ENCODE measurements at regions not wholly inside any gene's neighbourhood (a gene's known extent, or its start where the extent isn't known, plus 50 kb on each side); places are given as distances from the start of the nearest gene placed in this dataset.
"Not testable (repeated sequence)": the region's sequence is repeated elsewhere in the genome, so short reads cannot be mapped to it uniquely, and the experiment has no call there.

DNA sequence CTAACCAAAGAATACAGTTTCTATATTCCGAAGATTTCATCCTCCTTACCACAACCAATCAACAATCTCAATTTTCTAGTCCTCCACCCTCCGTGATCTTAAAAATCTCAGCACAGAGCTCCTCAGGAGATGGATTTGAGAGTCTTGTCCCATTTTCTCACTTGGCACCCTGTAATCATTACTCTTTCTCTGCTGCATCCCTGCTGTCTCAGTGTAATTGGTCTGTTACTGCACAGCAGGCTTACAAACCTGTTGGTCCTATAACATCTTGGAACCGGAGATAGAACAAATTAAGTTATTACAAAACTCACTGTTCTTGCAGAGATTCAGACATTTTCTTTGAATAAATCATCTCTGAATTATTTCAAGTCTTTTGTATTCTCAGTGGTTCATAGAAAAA, 1227.2 kb downstream of the JRKL start:
- no peak for DNase-seq (ENCODE audit: low read depth in 2 of 3, low spot score in 2 of 3)

DNA sequence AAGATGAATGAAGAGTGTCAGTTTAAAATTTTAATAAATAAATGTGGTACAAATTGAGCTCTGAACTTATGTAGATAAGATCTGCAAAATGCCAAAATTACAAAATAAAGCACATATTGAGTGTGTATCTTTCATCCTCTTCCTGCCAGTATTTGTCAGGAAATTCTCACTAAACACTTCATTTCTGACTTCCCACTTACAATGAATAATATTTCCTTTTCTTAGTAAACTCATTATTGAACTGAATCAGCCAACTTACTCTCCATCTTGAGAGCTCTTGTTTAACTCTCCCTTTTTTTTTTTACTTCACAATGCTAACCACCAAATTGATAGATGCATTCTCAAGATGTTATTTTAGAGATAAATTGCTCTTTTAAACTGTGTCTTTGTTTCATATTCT, 1230.2 kb downstream of the JRKL start:
- no peak for DNase-seq (ENCODE audit: low read depth in 2 of 3, low spot score in 2 of 3)

GRCh38 chr11:97621282-97621681, 1231.5 kb downstream of the JRKL start:
- DNase-seq (ENCODE audit: low read depth in 2 of 3, low spot score in 2 of 3) = no peak

GRCh38 chr11:97622795-97623194, 1233.0 kb downstream of the JRKL start:
- no peak for DNase-seq (ENCODE audit: low read depth in 2 of 3, low spot score in 2 of 3)

- DNase-seq (ENCODE audit: low read depth in 2 of 3, low spot score in 2 of 3) = not testable (repeated sequence)
Measured at GRCh38 chr11:97636741-97637140, 1246.9 kb downstream of the JRKL start.

DNA sequence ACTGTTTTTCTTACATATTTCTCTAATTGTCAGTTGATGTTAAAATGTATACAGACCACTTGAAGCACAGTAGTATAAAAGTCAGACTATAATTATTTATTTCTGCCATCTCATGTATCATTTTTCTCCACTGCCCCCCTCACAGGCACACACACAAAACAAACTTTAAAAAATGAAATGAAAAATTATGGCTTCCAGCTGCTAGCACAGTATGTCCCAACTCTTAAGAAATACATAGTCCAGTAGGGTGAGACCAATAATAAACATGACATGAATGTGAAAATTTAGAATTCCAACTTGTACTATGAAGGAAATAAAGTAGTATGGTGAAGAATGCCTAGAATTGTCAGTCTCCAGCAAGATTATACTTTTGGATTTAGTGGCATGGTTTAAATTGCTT, 1247.9 kb downstream of the JRKL start:
- no peak for DNase-seq (ENCODE audit: low read depth in 2 of 3, low spot score in 2 of 3)

DNA sequence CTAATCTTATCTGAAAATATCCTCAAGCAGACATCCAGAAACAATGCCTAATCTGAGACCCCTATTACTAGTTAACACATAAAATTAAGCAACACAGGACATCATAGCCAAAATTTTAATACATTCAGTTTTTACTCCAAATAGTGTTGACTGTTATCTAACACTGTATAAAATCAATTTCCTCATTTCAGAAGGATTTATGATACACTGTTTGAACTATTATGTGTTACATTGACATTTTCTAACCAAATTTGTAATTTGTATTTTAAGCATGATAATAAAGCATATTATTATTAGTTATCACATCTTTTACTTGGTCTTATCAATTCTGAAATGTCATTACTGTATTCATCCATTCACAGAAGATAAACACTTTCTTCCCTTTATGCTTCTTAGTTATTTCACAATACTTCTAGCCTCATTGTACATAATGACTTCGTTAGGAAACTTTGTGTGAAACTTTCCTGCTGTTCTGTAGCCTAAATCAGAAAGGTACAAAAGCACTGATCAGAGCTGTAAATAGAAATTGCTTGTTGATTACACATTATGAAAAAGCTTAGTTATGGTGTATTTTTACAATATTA, 1248.9 kb downstream of the JRKL start:
- DNase-seq (ENCODE audit: low read depth in 2 of 3, low spot score in 2 of 3) = peak in 1 of 3 donors; percentile 3

GRCh38 chr11:97641988-97642387, 1252.2 kb downstream of the JRKL start:
- no peak for DNase-seq (ENCODE audit: low read depth in 2 of 3, low spot score in 2 of 3)

GRCh38 chr11:97645736-97646135, 1255.9 kb downstream of the JRKL start:
- no peak for DNase-seq (ENCODE audit: low read depth in 2 of 3, low spot score in 2 of 3)

DNA sequence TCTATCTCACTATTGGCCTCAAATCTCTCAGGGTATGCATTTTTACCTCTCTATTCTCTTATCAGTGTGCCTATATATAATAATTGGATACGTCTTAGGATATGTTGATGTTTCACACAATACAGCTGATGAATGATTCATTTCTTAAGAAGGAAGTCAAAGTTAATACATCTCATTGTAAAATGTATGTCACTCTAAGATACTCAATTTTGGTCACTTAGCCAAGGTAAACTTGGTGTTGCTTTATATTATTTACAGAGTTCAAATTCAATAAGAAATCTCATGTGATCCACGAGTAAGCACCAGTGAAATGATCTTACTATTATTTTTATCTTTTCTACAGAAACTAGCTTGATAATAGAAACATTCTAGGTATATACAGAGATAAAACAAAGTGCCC, 1266.5 kb downstream of the JRKL start:
- no peak for DNase-seq (ENCODE audit: low read depth in 2 of 3, low spot score in 2 of 3)

GRCh38 chr11:97657852-97658251, 1268.0 kb downstream of the JRKL start:
- no peak for DNase-seq (ENCODE audit: low read depth in 2 of 3, low spot score in 2 of 3)

- no peak for DNase-seq (ENCODE audit: low read depth in 2 of 3, low spot score in 2 of 3)
Measured at GRCh38 chr11:97667057-97667456, 1277.2 kb downstream of the JRKL start.

- peak in 1 of 3 donors; percentile 33 for DNase-seq (ENCODE audit: low read depth in 2 of 3, low spot score in 2 of 3)
Measured at GRCh38 chr11:97683733-97684132, 1293.9 kb downstream of the JRKL start.

DNA sequence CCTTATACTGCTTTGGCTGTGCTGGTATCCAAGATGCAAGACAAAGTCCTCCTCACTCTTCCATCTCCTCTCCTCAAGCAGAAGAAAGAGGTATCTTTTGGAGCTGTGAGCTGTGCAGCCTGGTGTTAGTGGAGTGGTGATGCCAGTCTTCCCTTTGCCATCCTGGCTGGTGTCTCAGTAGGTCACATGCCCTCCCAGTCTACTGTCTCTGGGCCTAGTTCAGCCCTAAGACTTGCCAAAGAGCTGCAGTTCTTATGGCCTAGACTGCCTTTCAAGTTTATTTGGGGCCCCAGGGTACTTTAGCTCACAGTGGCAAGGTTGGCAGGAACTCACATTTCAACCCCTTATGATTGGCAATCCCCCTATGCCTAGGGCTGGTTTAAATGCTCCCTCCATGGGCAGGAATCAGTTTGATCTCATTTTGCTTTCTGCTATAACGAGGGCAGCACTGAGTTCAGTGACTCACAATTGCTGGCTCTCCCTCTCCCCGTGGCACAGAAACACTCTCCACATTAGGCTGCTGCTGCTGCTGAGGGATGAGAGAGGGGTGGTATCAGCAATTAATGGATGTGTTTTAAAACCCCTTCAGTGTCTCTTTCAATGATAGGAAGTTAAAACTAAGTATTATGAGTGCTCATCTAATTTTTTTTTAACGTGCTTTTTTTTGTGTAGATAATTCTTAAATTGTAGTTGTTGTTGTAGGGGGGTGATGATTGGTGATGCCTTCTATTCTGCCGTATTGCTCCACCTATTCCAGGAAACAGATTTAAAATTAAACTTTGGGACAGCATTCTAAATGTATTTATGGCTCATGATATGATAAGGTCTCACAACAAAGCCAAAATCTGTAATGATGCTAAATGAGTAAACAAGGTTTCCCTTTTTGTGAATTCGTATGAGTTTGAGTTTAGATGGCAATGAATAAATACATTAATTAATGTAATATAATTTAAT, 1295.0 kb downstream of the JRKL start:
- DNase-seq (ENCODE audit: low read depth in 2 of 3, low spot score in 2 of 3) = no peak

- DNase-seq (ENCODE audit: low read depth in 2 of 3, low spot score in 2 of 3) = no peak
Measured at GRCh38 chr11:97685695-97686094, 1295.9 kb downstream of the JRKL start.

DNA sequence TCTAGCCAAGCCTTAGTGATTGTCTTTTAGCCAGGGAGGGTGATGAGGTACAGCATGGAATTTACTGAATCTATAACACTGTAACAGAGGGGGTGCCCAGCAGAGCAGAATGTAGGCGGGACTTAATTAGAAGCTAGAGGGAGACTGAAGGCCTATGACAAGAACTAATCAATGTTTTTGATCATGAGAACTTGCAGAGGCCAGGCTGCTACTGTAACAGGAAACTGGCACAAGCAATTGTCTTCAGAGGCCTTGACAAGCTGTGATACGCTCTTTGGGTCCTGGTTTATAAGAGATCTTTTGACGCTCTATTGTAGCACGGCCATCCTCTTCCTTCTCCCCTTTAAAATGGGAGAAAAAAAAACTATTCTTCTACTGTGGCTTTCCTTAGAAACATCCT, 1297.3 kb downstream of the JRKL start:
- no peak for DNase-seq (ENCODE audit: low read depth in 2 of 3, low spot score in 2 of 3)

DNA sequence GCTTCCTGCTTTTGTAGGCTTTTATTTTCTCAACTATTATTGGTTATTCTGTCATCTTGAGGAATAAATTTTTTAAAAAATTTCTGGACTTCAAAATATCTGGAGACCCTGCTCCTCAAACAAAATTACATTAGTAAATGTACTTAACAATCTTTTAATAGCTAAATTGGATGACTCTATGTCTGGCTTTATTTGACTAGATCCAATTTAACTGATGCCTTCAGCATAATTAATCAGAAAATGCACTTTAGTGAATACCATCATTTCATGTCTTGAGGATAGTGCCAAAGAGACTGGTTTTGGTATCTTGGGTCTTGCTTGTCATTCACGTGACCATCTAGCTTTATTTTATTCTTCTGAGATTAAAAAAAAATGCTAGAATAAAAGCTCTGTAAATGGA, 1301.2 kb downstream of the JRKL start:
- DNase-seq (ENCODE audit: low read depth in 2 of 3, low spot score in 2 of 3) = no peak

DNA sequence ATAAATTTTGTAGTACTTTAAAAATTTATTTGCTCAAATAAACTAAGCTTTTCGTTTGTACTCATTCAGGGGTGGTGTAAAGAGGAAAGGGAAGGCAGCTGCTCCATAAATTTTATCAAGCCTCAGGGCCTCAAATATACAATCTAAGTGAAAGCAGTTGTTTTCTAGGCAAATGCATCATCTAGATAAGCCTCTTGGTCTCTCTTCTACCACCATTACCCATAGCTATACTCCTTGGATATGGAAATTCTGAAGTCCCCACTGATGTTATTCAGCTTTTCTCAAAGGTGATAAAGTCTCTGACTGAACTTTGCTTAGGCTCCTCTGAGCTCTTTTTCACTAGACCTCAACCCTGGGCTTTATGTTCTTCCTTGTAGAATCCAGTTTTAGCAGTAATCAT, 1313.1 kb downstream of the JRKL start:
- DNase-seq (ENCODE audit: low read depth in 2 of 3, low spot score in 2 of 3) = peak in 2 of 3 donors; percentile 14 to 71

DNA sequence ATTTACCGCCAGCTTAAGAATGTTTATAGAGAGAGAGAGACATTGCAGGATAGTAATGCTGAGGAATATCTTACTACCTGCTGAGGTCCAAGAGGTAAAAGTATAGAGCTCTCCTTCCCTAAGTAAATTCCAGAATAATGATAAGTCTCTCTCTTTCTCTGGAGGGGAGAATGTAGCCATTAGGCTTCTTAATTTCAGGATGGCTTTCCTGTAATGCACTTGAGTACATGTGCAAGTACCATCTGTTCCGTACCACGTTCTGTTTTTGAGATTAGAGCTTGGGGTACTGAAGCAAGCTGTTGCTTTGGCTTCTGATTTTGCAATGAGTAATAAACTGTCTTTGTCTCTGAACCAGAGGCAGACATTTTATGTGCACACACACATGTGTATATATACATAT, 1314.0 kb downstream of the JRKL start:
- no peak for DNase-seq (ENCODE audit: low read depth in 2 of 3, low spot score in 2 of 3)

DNA sequence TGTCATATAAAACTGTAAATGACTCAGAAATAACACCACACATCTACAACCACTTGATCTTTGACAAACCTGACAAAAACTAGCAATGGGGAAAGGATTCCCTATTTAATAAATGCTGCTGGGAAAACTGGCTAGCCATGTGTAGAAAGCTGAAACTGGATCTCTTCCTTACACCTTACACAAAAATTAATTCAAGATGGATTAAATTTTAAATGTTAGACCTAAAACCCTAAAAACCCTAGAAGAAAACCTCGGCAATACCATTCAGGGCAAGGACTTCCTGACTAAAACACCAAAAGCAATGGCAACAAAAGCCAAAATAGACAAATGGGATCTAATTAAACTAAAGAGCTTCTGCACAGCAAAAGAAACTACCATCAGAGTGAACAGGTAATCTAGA, 1315.3 kb upstream of the CNTN5 start:
- peak in 1 of 3 donors; percentile 54 for DNase-seq (ENCODE audit: low read depth in 2 of 3, low spot score in 2 of 3)

DNA sequence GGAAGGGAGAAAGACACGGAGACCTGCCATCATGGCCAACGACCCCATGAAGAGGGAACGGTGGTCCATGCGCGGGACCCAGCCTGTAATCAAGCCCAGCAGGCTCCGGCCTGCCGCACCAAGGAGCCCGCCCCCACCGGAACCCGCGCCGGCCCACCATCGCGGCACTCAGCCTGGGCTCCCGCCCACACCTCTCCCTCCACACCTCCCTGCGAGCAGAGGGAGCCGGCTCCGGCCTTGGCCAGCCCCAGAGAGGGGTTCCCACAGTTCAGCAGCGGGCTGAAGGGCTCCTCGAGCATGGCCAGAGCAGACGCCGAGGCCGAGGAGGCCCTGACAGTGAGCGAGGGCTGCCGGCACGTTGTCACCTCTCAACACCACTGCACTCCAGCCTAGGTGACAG, 1302.8 kb upstream of the CNTN5 start:
- no peak for DNase-seq (ENCODE audit: low read depth in 2 of 3, low spot score in 2 of 3)

- DNase-seq (ENCODE audit: low read depth in 2 of 3, low spot score in 2 of 3) = no peak
Measured at GRCh38 chr11:97722065-97722464, 1298.7 kb upstream of the CNTN5 start.
